A549 (cell line): ENCODE measurements at regions not wholly inside any gene's neighbourhood (a gene's known extent, or its start where the extent isn't known, plus 50 kb on each side); places are given as distances from the start of the nearest gene placed in this dataset.

Source experiments
- BHLHE40 ChIP-seq: IDR thresholded peaks from 2 replicates; pipeline ENCODE4 v1.6.1; 2012; ENCODE audit warnings: low read depth, low read length, inconsistent platforms
- CEBPB ChIP-seq, 2 experiments: fragments of >200 bp in 1 of 2; sonication (Bioruptor Twin) in 1 of 2; formaldehyde crosslinking in 1 of 2; IDR thresholded peaks; 2 replicates each; pipeline ENCODE4 v1.6.1; 2012 to 2016
- CTCF ChIP-seq: fragments of >200 bp; sonication (Bioruptor Twin); formaldehyde crosslinking; IDR thresholded peaks from 3 replicates; pipeline ENCODE4 v1.5.1; 2016
- EHMT2 ChIP-seq: fragments of 200-600 bp; sonication (generic); IDR thresholded peaks from 2 replicates; pipeline ENCODE4 v1.6.1; 2016; ENCODE audit warnings: antibody characterized with exemption, low read depth, mild to moderate bottlenecking, moderate library complexity
- EP300 ChIP-seq, 2 experiments: fragments of >200 bp; sonication (Bioruptor Twin); formaldehyde crosslinking; IDR thresholded peaks; 2 replicates in 1 of 2; 3 replicates in 1 of 2; pipeline ENCODE4 v1.6.1; 2016 to 2017
- HDAC2 ChIP-seq: fragments of 200-600 bp; sonication (generic); IDR thresholded peaks from 2 replicates; pipeline ENCODE4 v1.6.1; 2016
- MAZ ChIP-seq: fragments of 150-350 bp; IDR thresholded peaks from 2 replicates; pipeline ENCODE4 v1.6.1; 2014; ENCODE audit warnings: antibody characterized with exemption, low read depth, low read length, borderline replicate concordance
- NR3C1 ChIP-seq: fragments of >200 bp; sonication (Bioruptor Twin); formaldehyde crosslinking; IDR thresholded peaks from 3 replicates; pipeline ENCODE4 v1.6.1; 2017
- PHF8 ChIP-seq: fragments of 200-600 bp; sonication (generic); IDR thresholded peaks from 2 replicates; pipeline ENCODE4 v1.6.1; 2016; ENCODE audit warnings: low read depth, mild to moderate bottlenecking, antibody characterized with exemption, moderate library complexity, borderline replicate concordance
- POLR2A ChIP-seq: IDR thresholded peaks from 2 replicates; pipeline ENCODE4 v1.6.1; 2012; ENCODE audit warnings: mild to moderate bottlenecking, low read length
- REST ChIP-seq: fragments of 200-600 bp; sonication (generic); IDR thresholded peaks from 2 replicates; pipeline ENCODE4 v1.6.1; 2016; ENCODE audit warnings: antibody characterized with exemption, mild to moderate bottlenecking, moderate library complexity
- SMC3 ChIP-seq: fragments of >200 bp; sonication (Bioruptor Twin); formaldehyde crosslinking; IDR thresholded peaks from 3 replicates; pipeline ENCODE4 v1.6.1; 2018; ENCODE audit warnings: inconsistent platforms
- SREBF2 ChIP-seq: fragments of 450-650 bp; IDR thresholded peaks from 2 replicates; pipeline ENCODE4 v1.6.1; 2014; ENCODE audit warnings: mild to moderate bottlenecking, moderate library complexity
- TP53 ChIP-seq: fragments of 250-450 bp; sonication (Bioruptor Pico); IDR thresholded peaks from 2 replicates; pipeline ENCODE4 v1.5.0; 2021; ENCODE audit warnings: mild to moderate bottlenecking, moderate library complexity

- TF ChIP-seq SMC3 (no peak), EP300 (IDR thresholded peaks at IDR 0.05) (no peak), CTCF (peak; percentile 17; the same call in 1 of the 3 replicates), NR3C1 (no peak), POLR2A (no peak), HDAC2 (no peak), CEBPB (IDR thresholded peaks at IDR 0.05) (no peak), TP53 (no peak), MAZ (no peak), REST (no peak), SREBF2 (no peak), EHMT2 (no peak), BHLHE40 (no peak), PHF8 (no peak)
Observed at GRCh38 chr20:48350313-48350988, 477.3 kb downstream of the PREX1 start.
